ENCODE measurements at regions not wholly inside any gene's neighbourhood (a gene's known extent, or its start where the extent isn't known, plus 50 kb on each side); places are given as distances from the start of the nearest gene placed in this dataset.

- Histone ChIP-seq H3K27me3 (ENCODE audit: insufficient read depth, low read length) (no peaks in the 10 kb centered on the region), H3K4me1 (ENCODE audit: insufficient read depth, low read length) (no peaks in the 10 kb centered on the region), H2AFZ (ENCODE audit: low read depth, low read length) (no peak overlapping the region), H3K4me3 (ENCODE audit: insufficient read depth, low read depth, low read length) (no peak overlapping the region), H3K9ac (ENCODE audit: low read length) (no peak overlapping the region), H3K36me3 (ENCODE audit: insufficient read depth, low read length) (no peaks in the 10 kb centered on the region), H4K20me1 (ENCODE audit: insufficient read depth, low read length) (no peaks in the 10 kb centered on the region), H3K27ac (ENCODE audit: low read depth, low read length) (no peak overlapping the region), H3K79me2 (ENCODE audit: insufficient read depth, low read length) (no peaks in the 10 kb centered on the region), H3K9me3 (ENCODE audit: insufficient read depth, low read depth, low read length) (peaks cover 11% of the 10 kb centered on the region), H3K4me2 (ENCODE audit: low read length) (no peak overlapping the region)
- Mint-ChIP-seq H3K4me1 (ENCODE audit: low read depth, unreplicated experiment) (no peaks in the 10 kb centered on the region), H3K27me3 (ENCODE audit: low read depth, unreplicated experiment) (no peaks in the 10 kb centered on the region), H3K9me3 (ENCODE audit: unreplicated experiment) (peaks cover 14% of the 10 kb centered on the region), H3K27ac (ENCODE audit: unreplicated experiment) (no peak overlapping the region), H3K4me3 (ENCODE audit: unreplicated experiment) (no peak overlapping the region), H3K36me3 (ENCODE audit: low read depth, unreplicated experiment) (no peaks in the 10 kb centered on the region)
- no peak for DNase-seq (ENCODE audit: low read depth)
- FAIRE-seq, result no peak
- TF ChIP-seq CTCF (IDR thresholded peaks at IDR 0.05; ENCODE audit: insufficient read depth, low read depth, low read length) (no peak), EZH2 (IDR thresholded peaks at IDR 0.05; ENCODE audit: insufficient read depth, low read length) (no peak)
Observed at GRCh38 chr7:153473185-153473584, 579.0 kb upstream of the DPP6 start.

- TF ChIP-seq EZH2 (IDR thresholded peaks at IDR 0.05; ENCODE audit: insufficient read depth, low read length), result no peak
- no peak for TF ChIP-seq CTCF (IDR thresholded peaks at IDR 0.05; ENCODE audit: insufficient read depth, low read depth, low read length)
- Histone ChIP-seq H3K4me2 (ENCODE audit: low read length) (no peak overlapping the region), H3K27ac (ENCODE audit: low read depth, low read length) (no peak overlapping the region), H3K79me2 (ENCODE audit: insufficient read depth, low read length) (no peaks in the 10 kb centered on the region), H3K9ac (ENCODE audit: low read length) (no peak overlapping the region), H3K4me3 (ENCODE audit: insufficient read depth, low read depth, low read length) (no peak overlapping the region), H4K20me1 (ENCODE audit: insufficient read depth, low read length) (no peaks in the 10 kb centered on the region), H2AFZ (ENCODE audit: low read depth, low read length) (no peak overlapping the region), H3K36me3 (ENCODE audit: insufficient read depth, low read length) (no peaks in the 10 kb centered on the region), H3K9me3 (ENCODE audit: insufficient read depth, low read depth, low read length) (peaks cover 7% of the 10 kb centered on the region), H3K27me3 (ENCODE audit: insufficient read depth, low read length) (no peaks in the 10 kb centered on the region), H3K4me1 (ENCODE audit: insufficient read depth, low read length) (no peaks in the 10 kb centered on the region)
- Mint-ChIP-seq H3K9me3 (ENCODE audit: unreplicated experiment) (peaks cover 13% of the 10 kb centered on the region), H3K4me1 (ENCODE audit: low read depth, unreplicated experiment) (no peaks in the 10 kb centered on the region), H3K36me3 (ENCODE audit: low read depth, unreplicated experiment) (no peaks in the 10 kb centered on the region), H3K27ac (ENCODE audit: unreplicated experiment) (no peak overlapping the region), H3K27me3 (ENCODE audit: low read depth, unreplicated experiment) (no peaks in the 10 kb centered on the region), H3K4me3 (ENCODE audit: unreplicated experiment) (no peak overlapping the region)
- DNase-seq (ENCODE audit: low read depth), result no peak
- no peak for FAIRE-seq
Observed at GRCh38 chr7:153475239-153475638, 577.0 kb upstream of the DPP6 start.

- H3K9me3 ChIP-seq (ENCODE audit: insufficient read depth, low read depth, low read length), result no peaks in the 10 kb centered on the region
- no peak overlapping the region for H3K4me3 ChIP-seq (ENCODE audit: insufficient read depth, low read depth, low read length)
- DNase-seq (ENCODE audit: low read depth) (no peak), FAIRE-seq (no peak)
- H3K36me3 ChIP-seq (ENCODE audit: insufficient read depth, low read length), result no peaks in the 10 kb centered on the region
- no peaks in the 10 kb centered on the region for H3K27me3 Mint-ChIP-seq (ENCODE audit: low read depth, unreplicated experiment)
- H3K36me3 Mint-ChIP-seq (ENCODE audit: low read depth, unreplicated experiment), result no peaks in the 10 kb centered on the region
- H3K9me3 Mint-ChIP-seq (ENCODE audit: unreplicated experiment), result peaks cover 7% of the 10 kb centered on the region
- no peak overlapping the region for H3K9ac ChIP-seq (ENCODE audit: low read length)
- no peak overlapping the region for H3K27ac ChIP-seq (ENCODE audit: low read depth, low read length)
- H3K4me1 ChIP-seq (ENCODE audit: insufficient read depth, low read length), result no peaks in the 10 kb centered on the region
- H3K4me2 ChIP-seq (ENCODE audit: low read length), result no peak overlapping the region
- H3K79me2 ChIP-seq (ENCODE audit: insufficient read depth, low read length), result no peaks in the 10 kb centered on the region
- H3K4me3 Mint-ChIP-seq (ENCODE audit: unreplicated experiment), result no peak overlapping the region
- no peaks in the 10 kb centered on the region for H3K27me3 ChIP-seq (ENCODE audit: insufficient read depth, low read length)
- no peaks in the 10 kb centered on the region for H3K4me1 Mint-ChIP-seq (ENCODE audit: low read depth, unreplicated experiment)
- no peaks in the 10 kb centered on the region for H4K20me1 ChIP-seq (ENCODE audit: insufficient read depth, low read length)
- no peak overlapping the region for H2AFZ ChIP-seq (ENCODE audit: low read depth, low read length)
- no peak overlapping the region for H3K27ac Mint-ChIP-seq (ENCODE audit: unreplicated experiment)
- TF ChIP-seq CTCF (IDR thresholded peaks at IDR 0.05; ENCODE audit: insufficient read depth, low read depth, low read length) (no peak), EZH2 (IDR thresholded peaks at IDR 0.05; ENCODE audit: insufficient read depth, low read length) (no peak)
Observed at GRCh38 chr7:153476166-153476565, 576.0 kb upstream of the DPP6 start.
